ENCODE measurements at regions not wholly inside any gene's neighbourhood (a gene's known extent, or its start where the extent isn't known, plus 50 kb on each side); places are given as distances from the start of the nearest gene placed in this dataset.

DNA sequence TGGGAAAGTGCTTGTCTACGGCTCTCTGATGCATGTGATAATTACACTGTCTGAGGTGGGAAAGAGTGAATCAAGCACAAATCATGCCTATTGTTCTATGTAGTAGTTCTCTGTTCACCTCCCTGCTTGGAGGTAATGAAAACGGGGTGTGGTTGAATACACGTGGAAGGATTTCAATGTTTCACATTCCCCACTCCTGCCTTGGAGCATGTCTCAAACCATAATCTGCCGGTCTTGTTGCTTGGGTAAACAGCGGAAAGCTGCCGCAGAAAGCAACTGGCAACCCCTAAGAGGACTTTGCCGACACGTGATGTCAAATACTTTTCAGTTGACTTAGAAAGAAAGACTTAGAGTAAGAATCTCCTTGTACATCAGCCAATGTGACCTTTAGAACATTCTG lies 63.5 kb upstream of the MOCS2 start:
- TF ChIP-seq, protein P1, sequence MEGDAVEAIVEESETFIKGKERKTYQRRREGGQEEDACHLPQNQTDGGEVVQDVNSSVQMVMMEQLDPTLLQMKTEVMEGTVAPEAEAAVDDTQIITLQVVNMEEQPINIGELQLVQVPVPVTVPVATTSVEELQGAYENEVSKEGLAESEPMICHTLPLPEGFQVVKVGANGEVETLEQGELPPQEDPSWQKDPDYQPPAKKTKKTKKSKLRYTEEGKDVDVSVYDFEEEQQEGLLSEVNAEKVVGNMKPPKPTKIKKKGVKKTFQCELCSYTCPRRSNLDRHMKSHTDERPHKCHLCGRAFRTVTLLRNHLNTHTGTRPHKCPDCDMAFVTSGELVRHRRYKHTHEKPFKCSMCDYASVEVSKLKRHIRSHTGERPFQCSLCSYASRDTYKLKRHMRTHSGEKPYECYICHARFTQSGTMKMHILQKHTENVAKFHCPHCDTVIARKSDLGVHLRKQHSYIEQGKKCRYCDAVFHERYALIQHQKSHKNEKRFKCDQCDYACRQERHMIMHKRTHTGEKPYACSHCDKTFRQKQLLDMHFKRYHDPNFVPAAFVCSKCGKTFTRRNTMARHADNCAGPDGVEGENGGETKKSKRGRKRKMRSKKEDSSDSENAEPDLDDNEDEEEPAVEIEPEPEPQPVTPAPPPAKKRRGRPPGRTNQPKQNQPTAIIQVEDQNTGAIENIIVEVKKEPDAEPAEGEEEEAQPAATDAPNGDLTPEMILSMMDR (IDR thresholded peaks at IDR 0.05; ENCODE audit: unreplicated experiment) = no peak

GRCh38 chr5:53178830-53179229 lies 69.3 kb upstream of the MOCS2 start:
- Mint-ChIP-seq H3K4me1 (ENCODE audit: unreplicated experiment) (no peaks in the 10 kb centered on the region), H3K9me3 (ENCODE audit: unreplicated experiment) (no peaks in the 10 kb centered on the region), H3K4me3 (ENCODE audit: unreplicated experiment) (no peak overlapping the region), H3K36me3 (ENCODE audit: low read depth, unreplicated experiment) (peaks cover 3% of the 10 kb centered on the region), H3K27ac (ENCODE audit: unreplicated experiment) (no peak overlapping the region), H3K27me3 (ENCODE audit: unreplicated experiment) (no peaks in the 10 kb centered on the region)
- DNase-seq (ENCODE audit: low spot score) = no peak
- TF ChIP-seq, protein P1 (IDR thresholded peaks at IDR 0.05; ENCODE audit: unreplicated experiment) = no peak

More for the DNA sequence above, 63.5 kb upstream of the MOCS2 start:
- DNase-seq (ENCODE audit: low spot score) = no peak
- no peak overlapping the region for H3K27ac Mint-ChIP-seq (ENCODE audit: unreplicated experiment)
- H3K4me1 Mint-ChIP-seq (ENCODE audit: unreplicated experiment) = no peaks in the 10 kb centered on the region
- no peaks in the 10 kb centered on the region for H3K27me3 Mint-ChIP-seq (ENCODE audit: unreplicated experiment)
- no peak overlapping the region for H3K4me3 Mint-ChIP-seq (ENCODE audit: unreplicated experiment)
- H3K36me3 Mint-ChIP-seq (ENCODE audit: low read depth, unreplicated experiment) = peaks cover 3% of the 10 kb centered on the region
- no peaks in the 10 kb centered on the region for H3K9me3 Mint-ChIP-seq (ENCODE audit: unreplicated experiment)

DNA sequence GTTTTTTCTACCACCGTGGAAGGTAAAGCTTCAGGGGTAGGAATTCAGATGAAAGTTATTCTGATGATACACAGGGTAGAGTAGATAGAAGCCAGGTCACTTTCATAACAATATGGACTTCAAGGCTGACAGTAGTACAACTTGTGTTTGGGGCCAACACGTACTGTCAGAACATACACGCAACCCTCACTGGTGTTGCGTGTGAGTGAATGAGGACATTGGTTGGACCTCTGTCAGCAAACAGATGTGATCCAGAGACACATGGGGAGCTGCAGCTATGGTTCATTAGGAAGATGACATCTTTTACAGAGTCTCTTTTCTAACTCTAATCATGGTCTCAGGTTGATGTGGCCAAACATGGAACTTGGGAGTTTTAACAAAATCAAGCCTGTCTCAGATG lies 70.1 kb upstream of the MOCS2 start:
- Mint-ChIP-seq H3K36me3 (ENCODE audit: low read depth, unreplicated experiment) (peaks cover 3% of the 10 kb centered on the region), H3K9me3 (ENCODE audit: unreplicated experiment) (no peaks in the 10 kb centered on the region), H3K27me3 (ENCODE audit: unreplicated experiment) (no peaks in the 10 kb centered on the region), H3K27ac (ENCODE audit: unreplicated experiment) (no peak overlapping the region), H3K4me1 (ENCODE audit: unreplicated experiment) (no peaks in the 10 kb centered on the region), H3K4me3 (ENCODE audit: unreplicated experiment) (no peak overlapping the region)
- no peak for DNase-seq (ENCODE audit: low spot score)
- TF ChIP-seq, protein P1 (IDR thresholded peaks at IDR 0.05; ENCODE audit: unreplicated experiment) = no peak

GRCh38 chr5:53180538-53180937 lies 71.0 kb upstream of the MOCS2 start:
- TF ChIP-seq, protein P1 (IDR thresholded peaks at IDR 0.05; ENCODE audit: unreplicated experiment) = no peak
- no peak overlapping the region for H3K4me3 Mint-ChIP-seq (ENCODE audit: unreplicated experiment)

DNA sequence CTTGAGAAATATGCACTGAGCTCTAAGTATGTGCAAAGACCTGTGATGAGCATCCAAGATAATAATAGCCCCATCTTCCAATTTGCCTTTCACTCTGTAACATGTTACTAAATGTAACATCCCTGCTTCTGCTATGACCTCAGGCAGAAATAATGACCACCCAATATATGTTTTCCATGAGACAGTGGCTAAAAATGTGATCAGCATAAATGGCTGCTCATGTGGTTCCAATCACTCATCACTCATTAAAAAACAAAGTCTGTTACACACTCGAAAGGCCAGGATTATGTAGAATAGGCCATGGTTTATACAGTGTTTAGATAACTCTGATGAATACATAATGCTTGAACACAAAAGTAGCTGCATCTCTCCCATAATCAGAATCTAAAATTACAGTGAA lies 71.4 kb upstream of the MOCS2 start:
- Mint-ChIP-seq H3K36me3 (ENCODE audit: low read depth, unreplicated experiment) (no peaks in the 10 kb centered on the region), H3K27ac (ENCODE audit: unreplicated experiment) (no peak overlapping the region)

More at GRCh38 chr5:53180538-53180937, 71.0 kb upstream of the MOCS2 start:
- no peak for DNase-seq (ENCODE audit: low spot score)
- Mint-ChIP-seq H3K27ac (ENCODE audit: unreplicated experiment) (no peak overlapping the region), H3K36me3 (ENCODE audit: low read depth, unreplicated experiment) (no peaks in the 10 kb centered on the region), H3K27me3 (ENCODE audit: unreplicated experiment) (no peaks in the 10 kb centered on the region), H3K9me3 (ENCODE audit: unreplicated experiment) (no peaks in the 10 kb centered on the region), H3K4me1 (ENCODE audit: unreplicated experiment) (no peaks in the 10 kb centered on the region)

More for the DNA sequence above, 71.4 kb upstream of the MOCS2 start:
- no peak for DNase-seq (ENCODE audit: low spot score)
- Mint-ChIP-seq H3K4me3 (ENCODE audit: unreplicated experiment) (no peak overlapping the region), H3K9me3 (ENCODE audit: unreplicated experiment) (no peaks in the 10 kb centered on the region), H3K27me3 (ENCODE audit: unreplicated experiment) (no peaks in the 10 kb centered on the region), H3K4me1 (ENCODE audit: unreplicated experiment) (no peaks in the 10 kb centered on the region)
- TF ChIP-seq, protein P1 (IDR thresholded peaks at IDR 0.05; ENCODE audit: unreplicated experiment) = no peak
